HepG2 (cell line): ENCODE measurements at regions not wholly inside any gene's neighbourhood (a gene's known extent, or its start where the extent isn't known, plus 50 kb on each side); places are given as distances from the start of the nearest gene placed in this dataset.

Experiments used
- ATAC-seq: fragments of 200-7000 bp; cut with Tn5 transposase; 3 replicates; pipeline ENCODE4 v1.9.1; 2020; ENCODE audit warnings: mild to moderate bottlenecking, moderate library complexity
- BruUV-seq: library from RNA; stranded (reverse); fragments of 400-500 nt; replicated peaks from 2 replicates; lab custom pipeline; 2021; lab: Mats Ljungman, UMichigan
- CTCF ChIA-PET: fragments of 300-600 bp; formaldehyde crosslinking; extraction: SDS; loops from one replicate; lab custom pipeline; 2021; ENCODE audit warnings: low total read pairs, inconsistent platforms, low intra/inter-chr PET ratio; lab: Yijun Ruan, JAX
- POLR2A ChIA-PET: fragments of 350-600 bp; sonication (Branson Sonifier 250); formaldehyde crosslinking; loops from one replicate; lab custom pipeline; 2020; ENCODE audit warnings: antibody characterized with exemption, inconsistent platforms; lab: Yijun Ruan, JAX
- DNase-seq: peaks from one replicate; pipeline ENCODE4 v3.0.0-alpha.2; 2015; ENCODE audit warnings: low spot score
- FAIRE-seq: peaks from 3 replicates; lab custom pipeline; 2011; peaks lifted over from hg19 to GRCh38; lab: Jason Lieb, UNC
- H2AFZ ChIP-seq: one replicate; pipeline ENCODE4 v1.6.1; 2011; ENCODE audit warnings: low read length, inconsistent platforms
- H3K27ac ChIP-seq: fragments of 300-600 bp; 3 replicates; pipeline ENCODE4 v1.8.0; 2011; ENCODE audit warnings: mixed run types, mild to moderate bottlenecking, mixed read lengths, low read length, inconsistent platforms; ENCODE audit not compliant: insufficient read depth; ENCODE audit errors: extremely low read length
- H3K27me3 ChIP-seq, 2 experiments: fragments of 200-600 bp in 1 of 2; 2 replicates in 1 of 2; 3 replicates in 1 of 2; pipeline versions ENCODE4 v1.6.0 to v1.8.0; 2011; ENCODE audit warnings: low read length in 2 of 2, mild to moderate bottlenecking in 2 of 2, moderate library complexity in 2 of 2, inconsistent platforms in 1 of 2; ENCODE audit not compliant: insufficient read depth in 2 of 2, control insufficient read depth in 1 of 2
- H3K36me3 ChIP-seq, 2 experiments: fragments of 200-600 bp in 1 of 2; replicated peaks in 1 of 2; 2 replicates in 1 of 2; 3 replicates in 1 of 2; pipeline versions ENCODE4 v1.5.1 to v1.8.0; 2011; ENCODE audit warnings: low read length in 2 of 2, inconsistent platforms in 1 of 2; ENCODE audit not compliant: insufficient read depth in 2 of 2, control insufficient read depth in 1 of 2
- H3K4me1 ChIP-seq: 2 replicates; pipeline ENCODE4 v1.5.1; 2012; ENCODE audit warnings: low read length, inconsistent platforms; ENCODE audit not compliant: insufficient read depth
- H3K4me2 ChIP-seq: 2 replicates; pipeline ENCODE4 v1.6.0; 2011; ENCODE audit warnings: low read depth, low read length, inconsistent platforms
- H3K4me3 ChIP-seq, 3 experiments: fragments of 200-600 bp in 1 of 3; sonication (generic), shearing (Covaris generic) in 1 of 3; replicated peaks in 1 of 3; 2 replicates each; pipeline ENCODE4 v1.5.1; 2011 to 2016; ENCODE audit warnings: low read length in 3 of 3, inconsistent platforms in 2 of 3, low read depth in 2 of 3, mild to moderate bottlenecking in 2 of 3, control low read depth in 1 of 3, mixed read lengths in 1 of 3; ENCODE audit not compliant: insufficient read depth in 1 of 3
- H3K79me2 ChIP-seq: one replicate; pipeline ENCODE4 v1.6.1; 2011; ENCODE audit warnings: low read length, inconsistent platforms; ENCODE audit not compliant: insufficient read depth
- H3K9ac ChIP-seq: 2 replicates; pipeline ENCODE4 v1.6.0; 2011; ENCODE audit warnings: mild to moderate bottlenecking, low read depth, low read length, inconsistent platforms; ENCODE audit not compliant: insufficient read depth
- H3K9me3 ChIP-seq: 2 replicates; pipeline ENCODE4 v1.5.1; 2012; ENCODE audit warnings: mild to moderate bottlenecking, low read length
- H4K20me1 ChIP-seq: 2 replicates; pipeline ENCODE4 v1.6.0; 2011; ENCODE audit warnings: inconsistent platforms, mild to moderate bottlenecking, low read length, moderate library complexity; ENCODE audit not compliant: insufficient read depth
- ARNTL ChIP-seq: sonication (generic); formaldehyde crosslinking; IDR thresholded peaks from 2 replicates; pipeline ENCODE4 v1.4.0; 2020; ENCODE audit warnings: mild to moderate bottlenecking, missing genetic modification reagents
- ETV6 ChIP-seq: sonication (generic); formaldehyde crosslinking; conservative IDR thresholded peaks from 2 replicates; pipeline ENCODE4 v1.4.0; 2020; ENCODE audit warnings: missing genetic modification reagents
- HNRNPL ChIP-seq: fragments of 200-400 bp; formaldehyde crosslinking; IDR thresholded peaks from 2 replicates; pipeline ENCODE4 v1.6.1; 2017; ENCODE audit warnings: mild to moderate bottlenecking, low read depth, low read length
- JARID2 ChIP-seq: sonication (generic); formaldehyde crosslinking; IDR thresholded peaks from 2 replicates; pipeline ENCODE4 v1.8.1; 2023; ENCODE audit warnings: missing genetic modification reagents, inconsistent platforms; ENCODE audit not compliant: insufficient replicate concordance
- MBD4 ChIP-seq: IDR thresholded peaks from 2 replicates; pipeline ENCODE4 v1.6.1; 2012; ENCODE audit warnings: low read length, inconsistent platforms, borderline replicate concordance
- NAIF1 ChIP-seq: sonication (generic); formaldehyde crosslinking; IDR thresholded peaks from 2 replicates; pipeline ENCODE4 v1.5.0; 2020; ENCODE audit warnings: mild to moderate bottlenecking, missing genetic modification reagents, borderline replicate concordance
- NBN ChIP-seq: fragments of 450-650 bp; conservative IDR thresholded peaks from 2 replicates; pipeline ENCODE4 v1.6.1; 2017
- NCOA1 ChIP-seq: sonication (generic); formaldehyde crosslinking; IDR thresholded peaks from 2 replicates; pipeline ENCODE4 v1.9.0; 2021; ENCODE audit warnings: missing genetic modification reagents
- RBFOX2 ChIP-seq: fragments of 200-400 bp; formaldehyde crosslinking; IDR thresholded peaks from 2 replicates; pipeline ENCODE4 v1.6.1; 2017; ENCODE audit warnings: low read depth, mild to moderate bottlenecking, low read length
- SP2 ChIP-seq: sonication (generic); formaldehyde crosslinking; IDR thresholded peaks from 2 replicates; pipeline ENCODE4 v1.5.1; 2020; ENCODE audit warnings: mild to moderate bottlenecking, missing genetic modification reagents
- STAG1 ChIP-seq: sonication (generic); formaldehyde crosslinking; IDR thresholded peaks from 2 replicates; pipeline ENCODE4 v1.4.0; 2020; ENCODE audit warnings: missing genetic modification reagents
- TERF1 ChIP-seq: sonication (generic); formaldehyde crosslinking; IDR thresholded peaks from 2 replicates; pipeline ENCODE4 v1.8.0; 2022; ENCODE audit warnings: mild to moderate bottlenecking, missing genetic modification reagents, moderate library complexity
- ZBTB21 ChIP-seq: sonication (generic); formaldehyde crosslinking; IDR thresholded peaks from 2 replicates; pipeline ENCODE4 v1.4.0; 2020; ENCODE audit warnings: missing genetic modification reagents
- ZBTB43 ChIP-seq: sonication (generic); formaldehyde crosslinking; conservative IDR thresholded peaks from 2 replicates; pipeline ENCODE4 v1.4.0; 2020; ENCODE audit warnings: missing genetic modification reagents
- ZBTB7B ChIP-seq: sonication (generic); formaldehyde crosslinking; IDR thresholded peaks from 2 replicates; pipeline ENCODE4 v1.4.0; 2020; ENCODE audit warnings: missing genetic modification reagents
- ZNF205 ChIP-seq: IDR thresholded peaks from 2 replicates; pipeline ENCODE4 v1.6.1; 2018; ENCODE audit warnings: missing biosample characterization, missing genetic modification reagents
- ZNF512 ChIP-seq: sonication (generic); formaldehyde crosslinking; IDR thresholded peaks from 2 replicates; pipeline ENCODE4 v1.4.0; 2020; ENCODE audit warnings: mild to moderate bottlenecking, missing genetic modification reagents
- WGBS: methylation state at CpG from one replicate; pipeline ENCODE4 v1.1.6; 2017; ENCODE audit warnings: low lambda C conversion rate; 5-methylcytosine and 5-hydroxymethylcytosine counted together
- in situ Hi-C: cut with HindIII; loops from 2 replicates; pipeline ENCODE4 v1.10.0; 2017; ENCODE audit warnings: low pct_unique_long_range_greater_than_20kb; ENCODE audit not compliant: extremely low pct_ligation_motif_present
- intact Hi-C: fragments of 100-400 bp; cut with micrococcal nuclease; formaldehyde crosslinking; loops from one replicate; pipeline ENCODE4 v1.10.0; 2022; ENCODE audit not compliant: unreplicated experiment

- intact Hi-C loops (no loop called here), in situ Hi-C loops (no loop called here)
- Histone ChIP-seq H4K20me1 (no peaks in the 10 kb centered on the region), H3K4me2 (no peak overlapping the region), H3K27me3 (peaks cover 5 to 29% of the 10 kb centered on the region in 2 experiments; a peak in 3 of 5 replicates), H3K4me3 (no peak overlapping the region), H3K27ac (no peak overlapping the region), H3K9me3 (no peaks in the 10 kb centered on the region), H3K4me1 (no peaks in the 10 kb centered on the region), H3K36me3 (no peaks in the 10 kb centered on the region), H3K9ac (no peak overlapping the region), H2AFZ (no peak overlapping the region), H3K79me2 (no peaks in the 10 kb centered on the region)
- CTCF ChIA-PET: no interaction called here
- TF ChIP-seq ZNF205 (CRISPR knock-in tag): no peak
- TF ChIP-seq STAG1 (CRISPR knock-in tag): no peak
- no peak for TF ChIP-seq ZNF512 (CRISPR knock-in tag)
- no peak for TF ChIP-seq ZBTB7B (CRISPR knock-in tag)
- TF ChIP-seq NCOA1 (CRISPR knock-in tag): no peak
- ATAC-seq: no peak
- WGBS: 4% methylated on average over 7 of the region's 10 CpGs
- POLR2A ChIA-PET: no interaction called here
- DNase-seq: no peak
- no TSS peak for BruUV-seq
- FAIRE-seq: no peak
Measured at GRCh38 chr5:2517451-2517850, 234.0 kb downstream of the IRX2 start.

- Histone ChIP-seq H3K4me3 (no peak overlapping the region), H3K4me1 (no peaks in the 10 kb centered on the region), H3K79me2 (no peaks in the 10 kb centered on the region), H3K4me2 (no peak overlapping the region), H3K27me3 (peaks cover 3 to 26% of the 10 kb centered on the region in 2 experiments; a peak in 2 of 5 replicates), H3K9me3 (no peaks in the 10 kb centered on the region), H3K27ac (no peak overlapping the region), H4K20me1 (no peaks in the 10 kb centered on the region), H3K9ac (no peak overlapping the region), H3K36me3 (no peaks in the 10 kb centered on the region), H2AFZ (no peak overlapping the region)
- in situ Hi-C loops (no loop called here), intact Hi-C loops (no loop called here)
- DNase-seq (no peak), FAIRE-seq (no peak), ATAC-seq (no peak)
- BruUV-seq: no TSS peak
- ChIA-PET POLR2A (no interaction called here), CTCF (no interaction called here)
- 39% methylated on average over 28 of the region's 32 CpGs for WGBS
- TF ChIP-seq NBN (no peak), ZNF205 (CRISPR knock-in tag) (no peak), ARNTL (CRISPR knock-in tag) (no peak), ETV6 (CRISPR knock-in tag) (no peak), MBD4 (no peak), ZBTB21 (CRISPR knock-in tag) (no peak), NAIF1 (CRISPR knock-in tag) (no peak), JARID2 (CRISPR knock-in tag) (no peak), RBFOX2 (no peak), ZBTB43 (CRISPR knock-in tag) (no peak), TERF1 (no peak), SP2 (no peak), HNRNPL (no peak)
Measured at GRCh38 chr5:2515180-2515764, 236.2 kb downstream of the IRX2 start.
